T47D (cell line): ENCODE measurements at regions not wholly inside any gene's neighbourhood (a gene's known extent, or its start where the extent isn't known, plus 50 kb on each side); places are given as distances from the start of the nearest gene placed in this dataset.
A peak's percentile ranks its signal among the peaks of the same experiment; 100 is the strongest.
"Not testable (repeated sequence)": the region's sequence is repeated elsewhere in the genome, so short reads cannot be mapped to it uniquely, and the experiment has no call there.

Experiments used
- DNase-seq, 2 experiments: peaks; one replicate each; pipeline versions ENCODE4 v3.0.0 to v3.0.0-alpha.2; 2011 to 2012; ENCODE audit warnings: low read depth in 1 of 2, low spot score in 1 of 2
- JUND ChIP-seq: IDR thresholded peaks from 2 replicates; pipeline ENCODE4 v1.6.1; 2012; ENCODE audit warnings: low read depth
- in situ Hi-C: cut with HindIII; loops from 2 replicates; pipeline ENCODE4 v1.10.0; 2016; ENCODE audit warnings: low sequenced_read_pairs, low pct_unique_long_range_greater_than_20kb

DNA sequence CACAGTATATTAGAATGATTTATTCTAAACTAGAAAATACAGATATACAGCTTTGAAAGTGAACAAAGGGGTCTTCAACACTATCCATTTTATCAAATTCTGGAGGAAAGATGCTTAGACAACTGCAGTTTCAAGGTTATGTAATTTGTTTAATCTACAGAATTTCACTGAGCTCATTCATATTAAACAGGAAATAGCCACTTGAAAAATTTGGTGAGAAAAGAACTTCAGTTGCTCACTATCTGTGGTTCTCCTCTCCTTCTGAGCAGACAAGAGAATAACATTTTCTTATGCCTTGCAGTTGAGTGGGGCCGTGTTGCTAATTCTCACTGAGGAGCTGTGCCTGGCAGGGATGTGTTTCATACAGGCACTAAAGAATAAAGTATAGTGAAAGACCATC is 1428.2 kb downstream of the CDH12 start:
- in situ Hi-C loops, result no loop called here

GRCh38 chr5:21419383-21419782 is 1431.4 kb upstream of the CDH18 start:
- DNase-seq, result no peak
- in situ Hi-C loops, result no loop called here
- no peak for TF ChIP-seq JUND

More for the DNA sequence above, 1428.2 kb downstream of the CDH12 start:
- no peak for DNase-seq
- no peak for TF ChIP-seq JUND

DNA sequence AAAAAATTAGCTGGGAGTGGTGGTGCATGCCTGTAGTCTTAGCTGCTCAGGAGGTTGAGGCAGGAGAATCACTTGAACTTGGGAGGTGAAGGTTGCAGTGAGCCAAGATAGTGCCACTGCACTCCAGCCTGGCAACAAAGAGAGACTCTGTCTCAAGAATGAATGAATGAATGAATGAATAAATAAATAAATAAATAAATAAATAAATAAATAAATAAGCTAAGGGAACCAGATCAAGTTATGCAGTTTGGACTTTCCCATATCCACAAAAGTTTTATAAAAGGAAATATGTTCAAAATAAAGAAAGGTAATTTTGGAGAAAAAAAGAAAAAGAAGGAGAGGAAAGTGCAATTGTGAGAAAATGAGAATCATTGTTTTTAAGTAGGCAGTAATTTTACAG is 1414.1 kb upstream of the CDH18 start:
- in situ Hi-C loops, DNase-seq: not testable (repeated sequence)

GRCh38 chr5:21398511-21398910 is 1410.5 kb upstream of the CDH18 start:
- no peak for TF ChIP-seq JUND
- in situ Hi-C loops, result no loop called here
- no peak for DNase-seq

- no peak for DNase-seq
- in situ Hi-C loops, result no loop called here
- TF ChIP-seq JUND, result no peak
Measured at GRCh38 chr5:21397693-21398092, 1409.7 kb upstream of the CDH18 start.

GRCh38 chr5:21391506-21391905 is 1403.5 kb upstream of the CDH18 start:
- DNase-seq, result peak in 1 of 2 experiments; percentile 64
- no peak for TF ChIP-seq JUND
- in situ Hi-C loops, result no loop called here

DNA sequence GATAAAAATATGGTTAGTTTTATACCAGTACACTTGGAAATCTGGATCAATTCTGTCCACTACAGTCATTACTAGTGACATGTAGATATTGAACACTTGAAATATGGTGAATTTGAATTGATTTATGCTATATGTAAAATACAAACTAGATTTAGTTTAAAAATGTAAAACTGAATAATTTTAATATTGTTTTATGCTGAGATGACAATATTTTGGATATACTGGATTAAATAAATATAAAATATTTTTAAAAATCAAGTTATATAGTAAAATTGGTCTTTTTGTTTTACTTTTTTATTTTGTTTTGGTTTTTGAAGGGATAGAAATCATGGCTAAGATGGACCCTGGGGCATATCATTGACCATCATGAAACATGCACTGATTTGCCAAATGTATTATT is 1372.8 kb upstream of the CDH18 start:
- in situ Hi-C loops, DNase-seq: not testable (repeated sequence)

DNA sequence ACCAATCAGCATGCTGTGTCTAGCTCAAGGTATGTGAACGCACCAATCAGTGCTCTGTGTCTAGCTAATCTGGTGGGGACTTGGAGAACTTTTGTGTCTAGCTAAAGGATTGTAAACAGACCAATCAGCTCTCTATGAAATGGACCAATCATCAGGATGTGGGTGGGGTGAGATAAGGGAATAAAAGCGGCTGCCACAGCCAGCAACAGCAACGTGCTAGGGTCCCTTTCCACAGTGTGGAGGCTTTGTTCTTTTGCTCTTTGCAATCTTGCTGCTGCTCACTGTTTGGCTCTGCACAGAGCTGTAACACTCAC is 1353.9 kb upstream of the CDH18 start:
- not testable (repeated sequence) for DNase-seq

DNA sequence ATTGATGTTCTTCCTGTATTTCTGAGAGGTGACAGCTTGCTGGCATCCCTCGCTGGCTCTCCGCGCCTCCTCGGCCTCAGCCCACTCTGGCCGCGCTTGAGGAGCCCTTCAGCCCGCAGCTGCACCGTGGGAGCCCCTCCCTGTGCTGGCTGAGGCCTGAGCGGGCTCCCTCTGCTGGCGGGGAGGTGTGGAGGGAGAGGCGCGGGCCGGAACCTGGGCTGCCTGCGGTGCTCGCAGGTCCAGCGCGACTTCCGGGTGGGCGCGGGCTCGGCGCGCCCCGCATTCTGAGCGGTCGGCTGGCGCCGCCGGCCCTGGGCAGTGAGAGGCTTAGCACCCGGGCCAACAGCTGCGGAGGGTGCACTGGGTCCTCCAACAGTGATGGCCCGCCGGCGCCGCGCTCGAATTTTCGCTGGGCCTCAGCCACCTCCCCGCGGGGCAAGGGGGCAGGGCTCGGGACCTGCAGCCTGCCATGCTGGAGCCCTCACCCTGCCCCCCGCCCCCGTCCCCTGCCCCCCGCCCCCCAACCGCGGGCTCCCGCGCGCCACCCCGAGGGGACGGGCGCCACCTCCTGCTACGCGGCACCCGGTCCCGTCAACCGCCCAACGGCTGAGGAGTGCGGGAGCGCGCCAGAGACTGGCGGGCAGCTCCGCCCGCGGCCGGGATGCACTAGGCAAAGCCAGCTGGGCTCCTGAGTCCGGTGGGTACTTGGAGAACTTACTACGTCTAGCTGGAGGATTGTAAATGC is 1353.4 kb upstream of the CDH18 start:
- DNase-seq, in situ Hi-C loops: not testable (repeated sequence)

More for the DNA sequence above, 1353.9 kb upstream of the CDH18 start:
- in situ Hi-C loops, result not testable (repeated sequence)

DNA sequence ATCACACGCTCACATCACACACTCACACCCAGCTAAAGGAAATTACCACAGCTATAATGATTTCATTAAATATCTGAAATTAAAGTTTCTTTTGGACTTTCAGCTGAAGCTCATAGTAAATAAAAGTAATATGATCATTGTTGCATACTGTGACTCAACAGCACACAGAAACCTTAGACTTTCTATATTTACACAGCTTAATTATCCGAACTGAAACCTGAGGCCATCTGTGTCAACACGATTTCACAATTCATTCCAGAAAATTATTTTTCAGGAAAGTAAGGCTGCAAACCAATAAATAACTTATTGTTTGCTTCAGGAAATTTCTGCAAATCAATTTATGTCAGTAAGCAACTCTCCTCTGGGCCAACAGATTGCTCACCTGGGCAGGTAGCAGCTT is 1352.2 kb upstream of the CDH18 start:
- in situ Hi-C loops, result not testable (repeated sequence)
- peak in 1 of 2 experiments; percentile 3 for DNase-seq

DNA sequence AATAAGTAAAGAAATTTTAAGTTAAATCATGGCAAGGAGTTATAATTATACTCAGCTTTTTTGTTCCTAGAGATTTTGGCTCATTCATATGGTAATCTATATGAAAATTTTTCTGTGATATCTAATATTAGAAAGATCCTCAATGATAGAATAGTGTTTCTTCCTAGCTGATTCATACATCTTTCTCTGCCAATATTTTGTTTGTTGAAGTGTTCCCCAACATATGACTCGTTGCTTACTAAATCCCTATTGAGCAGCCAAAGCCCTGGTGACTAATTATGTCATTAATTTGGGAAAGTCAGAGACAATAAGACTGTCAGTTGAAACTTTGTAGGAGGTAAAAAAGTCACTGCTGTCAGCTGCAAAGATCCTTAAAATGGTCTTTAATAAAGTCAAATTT is 1348.5 kb upstream of the CDH18 start:
- in situ Hi-C loops, DNase-seq: not testable (repeated sequence)

DNA sequence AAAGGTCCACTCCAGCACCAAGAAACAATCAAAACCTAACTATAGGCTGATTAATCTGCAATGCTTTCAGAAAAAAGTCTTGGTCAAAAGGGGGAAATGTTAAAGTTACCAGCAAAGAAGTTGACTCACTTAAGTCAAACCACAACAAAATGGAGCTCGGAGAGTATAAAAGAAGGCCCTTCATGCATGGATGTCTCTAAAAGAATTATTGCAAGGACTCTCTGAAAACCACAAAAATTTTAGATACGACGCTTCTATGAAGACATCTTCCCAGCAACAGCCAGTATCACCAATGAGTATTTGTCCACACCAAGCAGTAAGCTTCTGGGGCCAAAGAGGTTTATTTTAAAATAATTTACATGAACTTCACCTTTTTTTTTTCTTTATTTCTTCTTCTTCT is 1327.4 kb upstream of the CDH18 start:
- DNase-seq, in situ Hi-C loops: not testable (repeated sequence)

GRCh38 chr5:21301205-21301604 is 1313.2 kb upstream of the CDH18 start:
- DNase-seq, in situ Hi-C loops: not testable (repeated sequence)

DNA sequence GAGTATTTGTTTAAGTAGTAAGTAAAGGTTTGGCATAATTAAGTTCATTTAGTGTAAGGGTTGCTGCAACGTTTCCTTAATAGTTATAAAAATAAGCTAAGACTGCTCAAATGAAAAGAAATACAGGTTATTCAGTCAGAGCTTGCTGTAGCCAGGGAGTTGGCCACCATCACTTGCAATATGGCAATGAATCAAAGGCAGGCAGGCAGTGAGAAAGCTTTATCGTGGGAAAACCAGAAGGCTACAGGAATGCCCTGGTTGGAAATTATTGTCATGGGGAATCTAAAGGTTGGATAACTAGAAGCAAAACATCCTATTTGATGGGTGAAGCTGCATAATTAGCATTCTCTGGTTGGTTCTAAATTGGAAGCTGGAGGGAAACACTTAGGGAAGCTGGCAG is 1286.4 kb upstream of the CDH18 start:
- in situ Hi-C loops, DNase-seq: not testable (repeated sequence)
